MCF 10A (cell line): ENCODE measurements at regions not wholly inside any gene's neighbourhood (a gene's known extent, or its start where the extent isn't known, plus 50 kb on each side); places are given as distances from the start of the nearest gene placed in this dataset.
"Not testable (repeated sequence)": the region's sequence is repeated elsewhere in the genome, so short reads cannot be mapped to it uniquely, and the experiment has no call there.

Experiments used
- BruUV-seq: library from RNA; stranded (reverse); fragments of 400-500 nt; replicated peaks from 2 replicates; lab custom pipeline; 2021; lab: Mats Ljungman, UMichigan
- CTCF ChIA-PET: fragments of 300-600 bp; sonication (Branson Sonifier 250); formaldehyde crosslinking; extraction: SDS; loops from one replicate; lab custom pipeline; 2021; ENCODE audit warnings: antibody characterized with exemption, inconsistent platforms; lab: Yijun Ruan, JAX
- POLR2A ChIA-PET: fragments of 300-600, 350-650 bp; sonication (Branson Sonifier 250); formaldehyde crosslinking; extraction: SDS; loops from one replicate; lab custom pipeline; 2020; ENCODE audit warnings: antibody characterized with exemption, inconsistent platforms; lab: Yijun Ruan, JAX
- DNase-seq: peaks from one replicate; pipeline ENCODE4 v3.0.0-alpha.2; 2018; ENCODE audit not compliant: unreplicated experiment
- H3K27ac Mint-ChIP-seq: one replicate; pipeline ENCODE4 v1.8.0; 2022; ENCODE audit warnings: mild to moderate bottlenecking, low read depth, mixed read lengths; ENCODE audit not compliant: unreplicated experiment
- H3K27me3 Mint-ChIP-seq: one replicate; pipeline ENCODE4 v1.8.0; 2022; ENCODE audit warnings: mixed read lengths; ENCODE audit not compliant: insufficient read depth, unreplicated experiment
- H3K36me3 Mint-ChIP-seq: one replicate; pipeline ENCODE4 v1.8.0; 2022; ENCODE audit warnings: mild to moderate bottlenecking, moderate library complexity, mixed read lengths; ENCODE audit not compliant: insufficient read depth, unreplicated experiment
- H3K4me1 Mint-ChIP-seq: one replicate; pipeline ENCODE4 v1.8.0; 2022; ENCODE audit warnings: mixed read lengths; ENCODE audit not compliant: insufficient read depth, unreplicated experiment
- H3K4me3 Mint-ChIP-seq: one replicate; pipeline ENCODE4 v1.8.0; 2022; ENCODE audit warnings: mild to moderate bottlenecking, moderate library complexity, mixed read lengths; ENCODE audit not compliant: unreplicated experiment
- H3K9me3 Mint-ChIP-seq: one replicate; pipeline ENCODE4 v1.8.0; 2022; ENCODE audit warnings: mixed read lengths; ENCODE audit not compliant: unreplicated experiment
- intact Hi-C: fragments of 100-400 bp; cut with micrococcal nuclease; formaldehyde crosslinking; loops from 2 replicates; pipeline ENCODE4 v1.14.1; 2022
- TF ChIP-seq, protein P1 (sequence below): fragments of 200-600 bp; IDR thresholded peaks from one replicate; pipeline ENCODE4 v1.8.0; 2022; ENCODE audit warnings: antibody characterized with exemption, mild to moderate bottlenecking; ENCODE audit not compliant: unreplicated experiment

DNA sequence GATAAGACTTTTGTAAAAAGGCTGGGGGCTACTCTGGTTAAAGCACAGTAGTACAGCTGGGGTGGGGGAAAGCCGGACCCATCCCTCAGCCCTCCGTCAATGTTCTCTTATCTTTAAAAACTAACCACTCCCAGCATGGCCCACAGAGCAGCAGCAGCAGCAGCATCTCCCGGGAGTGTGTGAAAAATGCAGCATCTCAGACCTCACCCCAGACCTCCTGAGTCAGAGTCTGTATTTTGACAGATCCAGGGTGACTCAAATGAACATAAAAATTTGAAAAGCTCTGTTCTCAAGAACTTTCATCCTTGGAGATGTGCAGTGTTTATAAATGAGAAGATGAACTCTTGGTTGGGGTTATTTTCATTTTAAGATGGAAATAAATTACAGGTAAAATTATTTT is 277.7 kb upstream of the ECI2 start:
- ChIA-PET CTCF (no interaction called here), POLR2A (no interaction called here)
- no TSS peak for BruUV-seq
- no peaks in the 10 kb centered on the region for H3K27me3 Mint-ChIP-seq
- intact Hi-C loops = no loop called here
- H3K9me3 Mint-ChIP-seq = peaks cover 15% of the 10 kb centered on the region
- H3K27ac Mint-ChIP-seq = no peak overlapping the region
- DNase-seq = no peak
- no peaks in the 10 kb centered on the region for H3K4me1 Mint-ChIP-seq
- H3K4me3 Mint-ChIP-seq = no peak overlapping the region
- TF ChIP-seq, protein P1, sequence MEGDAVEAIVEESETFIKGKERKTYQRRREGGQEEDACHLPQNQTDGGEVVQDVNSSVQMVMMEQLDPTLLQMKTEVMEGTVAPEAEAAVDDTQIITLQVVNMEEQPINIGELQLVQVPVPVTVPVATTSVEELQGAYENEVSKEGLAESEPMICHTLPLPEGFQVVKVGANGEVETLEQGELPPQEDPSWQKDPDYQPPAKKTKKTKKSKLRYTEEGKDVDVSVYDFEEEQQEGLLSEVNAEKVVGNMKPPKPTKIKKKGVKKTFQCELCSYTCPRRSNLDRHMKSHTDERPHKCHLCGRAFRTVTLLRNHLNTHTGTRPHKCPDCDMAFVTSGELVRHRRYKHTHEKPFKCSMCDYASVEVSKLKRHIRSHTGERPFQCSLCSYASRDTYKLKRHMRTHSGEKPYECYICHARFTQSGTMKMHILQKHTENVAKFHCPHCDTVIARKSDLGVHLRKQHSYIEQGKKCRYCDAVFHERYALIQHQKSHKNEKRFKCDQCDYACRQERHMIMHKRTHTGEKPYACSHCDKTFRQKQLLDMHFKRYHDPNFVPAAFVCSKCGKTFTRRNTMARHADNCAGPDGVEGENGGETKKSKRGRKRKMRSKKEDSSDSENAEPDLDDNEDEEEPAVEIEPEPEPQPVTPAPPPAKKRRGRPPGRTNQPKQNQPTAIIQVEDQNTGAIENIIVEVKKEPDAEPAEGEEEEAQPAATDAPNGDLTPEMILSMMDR = no peak
- H3K36me3 Mint-ChIP-seq = peaks cover 6% of the 10 kb centered on the region

- DNase-seq = no peak
- POLR2A ChIA-PET = no interaction called here
- H3K27ac Mint-ChIP-seq = no peak overlapping the region
- TF ChIP-seq, protein P1 = no peak
- no peak overlapping the region for H3K4me3 Mint-ChIP-seq
- intact Hi-C loops = no loop called here
- no peaks in the 10 kb centered on the region for H3K4me1 Mint-ChIP-seq
- no TSS peak for BruUV-seq
- H3K27me3 Mint-ChIP-seq = no peaks in the 10 kb centered on the region
- peaks cover 6% of the 10 kb centered on the region for H3K36me3 Mint-ChIP-seq
- peaks cover 15% of the 10 kb centered on the region for H3K9me3 Mint-ChIP-seq
- CTCF ChIA-PET = no interaction called here
Measured at GRCh38 chr6:4412488-4412887, 277.1 kb upstream of the ECI2 start.

DNA sequence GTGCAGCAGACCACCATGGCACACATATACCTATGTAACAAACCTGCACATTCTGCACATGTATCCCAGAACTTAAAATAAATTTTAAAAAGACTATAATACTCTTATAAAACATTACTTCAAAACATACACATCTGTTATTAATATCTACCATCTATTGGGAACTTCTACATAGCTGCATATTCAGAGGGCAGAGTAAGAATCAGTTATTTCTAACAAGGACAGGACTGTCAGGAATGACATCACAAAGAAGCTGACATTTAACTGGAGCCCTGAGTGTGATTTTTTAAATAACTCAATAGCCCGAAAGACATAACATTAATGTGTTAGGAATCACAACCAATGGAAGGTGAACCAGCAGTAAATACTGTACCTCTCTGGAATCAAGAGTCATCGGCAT is 276.7 kb upstream of the ECI2 start:
- CTCF ChIA-PET = no interaction called here

DNA sequence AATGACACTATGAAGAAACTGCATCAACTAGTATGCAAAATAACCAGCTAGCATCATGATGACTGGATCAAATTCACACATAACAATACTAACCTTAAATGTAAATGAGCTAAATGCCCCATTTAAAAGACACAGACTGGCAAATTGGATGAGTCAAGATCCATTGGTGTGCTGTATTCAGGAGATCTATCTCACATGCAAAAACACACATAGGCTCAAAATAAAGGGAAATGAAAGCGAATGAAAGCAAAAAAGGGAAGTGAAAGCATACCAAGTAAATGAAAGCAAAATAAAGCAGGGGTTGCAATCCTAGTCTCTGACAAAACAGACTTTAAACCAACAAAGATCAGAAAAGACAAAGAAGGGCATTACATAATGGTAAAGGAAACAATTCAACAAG is 272.3 kb upstream of the ECI2 start:
- H3K4me1 Mint-ChIP-seq, H3K27me3 Mint-ChIP-seq, CTCF ChIA-PET, H3K4me3 Mint-ChIP-seq, H3K9me3 Mint-ChIP-seq, BruUV-seq, H3K27ac Mint-ChIP-seq, POLR2A ChIA-PET, DNase-seq: not testable (repeated sequence)
- peaks cover 12% of the 10 kb centered on the region for H3K36me3 Mint-ChIP-seq
- intact Hi-C loops = loop anchor here (10.0 kb wide), 1 partner anchor 93 kb away; no protein-coding TSS in a partner anchor

More for the DNA sequence above, 276.7 kb upstream of the ECI2 start:
- no TSS peak for BruUV-seq
- H3K9me3 Mint-ChIP-seq = peaks cover 11% of the 10 kb centered on the region
- H3K27me3 Mint-ChIP-seq = no peaks in the 10 kb centered on the region
- POLR2A ChIA-PET = no interaction called here
- DNase-seq = no peak
- H3K4me3 Mint-ChIP-seq = no peak overlapping the region
- no peaks in the 10 kb centered on the region for H3K4me1 Mint-ChIP-seq
- TF ChIP-seq, protein P1 = no peak
- intact Hi-C loops = no loop called here
- no peak overlapping the region for H3K27ac Mint-ChIP-seq
- H3K36me3 Mint-ChIP-seq = peaks cover 6% of the 10 kb centered on the region
